ENCODE measurements at regions not wholly inside any gene's neighbourhood (a gene's known extent, or its start where the extent isn't known, plus 50 kb on each side); places are given as distances from the start of the nearest gene placed in this dataset.
"Not testable (repeated sequence)": the region's sequence is repeated elsewhere in the genome, so short reads cannot be mapped to it uniquely, and the experiment has no call there.

DNA sequence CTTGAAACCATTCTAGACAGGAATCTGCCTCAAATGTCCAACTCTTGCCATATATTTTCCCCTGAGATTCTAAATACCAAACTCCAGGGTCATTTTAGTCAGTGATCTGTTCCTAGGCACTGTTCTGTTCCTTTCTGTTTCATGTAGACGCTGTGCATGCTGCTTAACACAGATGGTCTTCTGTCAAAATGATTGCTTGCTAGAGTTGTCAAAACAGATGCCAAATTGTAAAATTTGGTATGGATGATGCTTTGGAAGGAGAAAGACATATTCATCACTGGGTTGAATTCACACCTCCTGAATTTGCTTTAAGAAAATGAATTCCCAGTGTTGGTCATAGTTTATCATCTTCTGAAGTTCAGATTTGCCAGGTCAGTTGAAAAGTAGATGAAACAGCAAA is 425.9 kb downstream of the ETS1 start:
- DNase-seq (ENCODE audit: low spot score) = no peak

DNA sequence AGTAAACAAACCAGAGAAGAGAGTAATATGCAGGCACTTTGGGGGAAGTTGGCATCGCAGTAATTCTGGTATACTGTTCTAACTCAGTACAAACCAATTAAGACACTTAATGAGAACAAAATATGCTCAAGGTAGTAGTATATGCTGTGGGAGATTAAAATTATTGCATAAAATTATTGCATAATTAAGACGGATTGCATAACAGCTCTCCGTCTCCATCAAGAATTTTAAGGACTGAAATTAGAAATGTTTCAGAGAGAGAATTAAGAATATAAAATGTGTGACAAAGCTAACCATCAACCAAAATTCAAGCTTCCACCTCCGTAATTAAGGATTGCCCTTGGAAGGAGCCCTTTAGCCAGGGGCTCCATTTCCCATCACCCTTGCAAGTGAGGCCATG is 428.5 kb downstream of the ETS1 start:
- no peak for DNase-seq (ENCODE audit: low spot score)

DNA sequence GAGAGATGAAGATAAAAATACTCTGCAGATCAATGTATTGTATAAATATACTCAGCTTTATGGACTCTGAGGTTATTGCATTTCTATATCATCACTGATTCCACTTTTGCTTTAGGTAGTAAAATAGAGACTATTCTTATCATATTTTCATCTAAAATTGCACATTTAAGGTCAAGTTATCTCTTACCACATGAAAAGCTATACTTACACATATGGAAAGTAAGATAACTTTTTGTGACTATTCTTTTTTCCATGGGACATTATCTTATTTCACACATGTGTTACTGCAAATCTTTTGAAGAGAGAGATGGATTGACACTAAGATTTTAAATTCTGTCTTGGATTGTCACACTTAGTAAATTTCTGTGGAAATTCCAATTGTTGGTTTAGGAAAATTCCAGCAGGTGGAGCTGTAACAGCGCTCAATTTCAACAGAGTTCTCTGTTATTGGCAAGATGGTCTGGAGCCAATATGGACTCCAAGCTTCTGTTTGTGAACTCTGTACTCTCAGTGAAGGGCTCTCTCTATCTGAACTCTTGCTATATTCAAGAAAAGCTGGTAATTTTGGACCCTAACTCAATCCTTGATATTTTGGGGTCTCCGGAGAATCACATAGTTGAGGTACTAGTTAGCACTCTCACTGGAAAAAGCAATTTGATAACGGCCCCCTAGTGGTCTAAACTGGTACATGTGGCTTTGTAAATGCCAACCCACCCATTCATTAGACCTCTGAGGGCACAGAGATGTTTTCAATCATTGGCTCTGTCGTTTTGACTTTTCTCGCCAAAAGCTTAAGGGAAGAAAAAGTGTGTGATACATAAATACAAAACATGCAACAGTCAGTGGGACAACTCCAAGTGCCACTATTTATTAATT is 429.7 kb downstream of the ETS1 start:
- DNase-seq (ENCODE audit: low spot score) = peak; percentile 54

DNA sequence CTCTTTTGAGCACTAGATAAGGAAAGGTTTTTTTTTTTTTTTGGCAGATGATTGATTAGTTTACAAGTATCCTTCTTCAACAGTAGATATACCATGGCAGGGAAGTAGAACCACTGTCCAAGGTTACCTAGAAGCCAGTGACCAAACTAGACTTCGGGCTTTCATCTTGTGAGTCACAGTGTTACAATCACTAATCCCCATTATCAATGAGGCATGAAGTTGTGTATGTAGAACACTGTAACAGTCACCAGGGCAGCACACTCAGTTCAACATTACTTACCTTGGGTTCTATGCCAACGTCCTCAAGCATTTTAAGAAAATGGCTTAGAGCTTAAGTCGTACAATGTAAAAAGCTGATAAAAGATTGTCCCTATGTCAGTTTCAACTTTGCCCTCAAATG is 430.9 kb downstream of the ETS1 start:
- no peak for DNase-seq (ENCODE audit: low spot score)

DNA sequence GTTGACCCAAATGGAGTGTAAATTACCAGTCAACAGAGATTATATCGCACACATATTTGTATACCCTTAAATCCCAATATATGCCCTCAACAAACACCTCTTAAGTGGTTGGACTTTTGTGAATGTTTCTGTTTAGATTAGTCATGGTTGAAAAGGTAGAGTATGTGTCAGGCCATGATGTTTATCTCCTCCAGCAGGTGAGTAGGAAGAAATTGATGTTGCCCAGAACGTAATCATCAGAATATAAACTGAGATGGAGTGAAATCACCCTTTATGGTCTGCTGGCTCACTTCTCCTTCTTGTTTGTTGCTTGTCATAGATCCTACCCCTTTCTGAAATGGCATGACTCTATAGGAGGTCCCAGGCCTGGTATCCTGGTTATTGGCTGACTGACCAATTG is 431.8 kb downstream of the ETS1 start:
- no peak for DNase-seq (ENCODE audit: low spot score)

DNA sequence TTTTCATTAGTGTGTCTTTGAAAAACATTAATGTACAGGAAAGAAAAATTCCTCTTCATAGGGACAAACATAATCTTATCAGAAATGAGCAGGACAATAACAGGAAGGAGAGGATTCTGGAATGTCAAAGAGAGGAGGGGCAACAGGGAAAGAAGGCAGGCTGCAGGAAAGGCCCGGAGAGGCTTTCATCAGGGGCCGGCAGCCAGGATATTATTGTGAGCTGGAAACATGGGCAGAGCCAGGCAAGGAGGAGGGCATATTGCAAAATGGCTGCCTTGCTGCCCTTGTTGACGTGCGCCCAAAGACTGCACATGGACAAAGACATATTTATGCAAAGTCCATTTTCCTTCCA is 433.7 kb downstream of the ETS1 start:
- DNase-seq (ENCODE audit: low spot score) = no peak

DNA sequence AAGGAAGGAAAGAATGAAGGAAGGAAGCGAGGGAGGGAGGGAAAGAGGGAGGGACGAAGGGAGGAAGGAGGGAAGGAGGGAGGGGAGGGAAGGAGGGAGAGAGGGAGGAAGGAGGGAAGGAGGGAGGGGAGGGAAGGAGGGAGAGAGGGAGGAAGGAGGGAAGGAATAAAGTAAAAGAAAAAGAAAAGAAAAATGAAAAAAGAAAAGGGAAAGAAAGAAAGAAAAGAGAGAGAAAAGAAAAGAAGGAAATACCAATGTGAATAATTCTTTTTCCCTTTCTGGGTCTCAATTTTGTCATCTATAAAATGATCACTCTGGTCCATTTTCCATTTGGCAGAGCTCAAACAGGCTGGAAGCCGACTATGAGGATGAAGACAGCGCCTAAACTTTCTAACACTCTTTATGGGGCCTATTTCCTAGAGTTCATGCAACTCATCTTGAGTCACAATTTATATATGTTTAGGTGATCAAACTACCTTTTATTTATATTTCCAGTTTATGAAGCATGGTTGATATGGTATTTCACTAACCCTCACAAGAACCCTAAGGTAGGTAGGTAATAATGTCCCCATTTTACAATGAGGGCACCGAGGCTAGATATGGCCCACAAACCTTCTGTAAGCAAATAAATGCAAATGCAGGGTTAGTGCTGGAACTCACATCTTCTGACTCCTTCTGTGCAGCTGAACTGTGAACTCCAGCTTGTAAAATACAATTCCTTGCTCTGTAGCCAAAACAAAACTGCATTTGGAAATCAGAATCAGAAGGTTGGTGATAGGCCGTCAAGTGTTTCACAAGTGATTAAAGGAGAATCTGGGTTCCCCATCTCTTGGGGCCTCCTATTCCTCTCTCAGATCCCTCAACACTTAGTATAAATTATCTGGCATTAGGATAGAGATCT is 434.3 kb downstream of the ETS1 start:
- no peak for DNase-seq (ENCODE audit: low spot score)

DNA sequence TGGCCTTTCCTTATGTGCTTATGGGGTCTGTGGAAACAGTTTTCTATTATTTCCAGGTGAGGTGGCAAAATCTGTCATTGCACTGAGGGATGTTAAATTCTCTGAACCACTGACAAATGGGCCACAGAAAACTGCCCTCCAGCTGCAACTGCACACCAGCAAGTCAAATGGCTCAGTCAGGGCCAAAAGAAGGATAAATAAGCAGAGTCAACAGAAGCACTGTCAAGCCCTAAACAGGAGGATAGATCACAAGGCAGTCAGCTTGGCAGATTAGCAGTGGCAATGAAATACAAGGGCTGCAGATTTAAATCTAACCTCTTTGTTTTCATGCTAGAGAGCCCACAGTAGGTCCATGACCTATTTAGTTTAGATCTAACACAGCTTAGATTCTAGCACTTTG is 435.6 kb downstream of the ETS1 start:
- DNase-seq (ENCODE audit: low spot score) = no peak

DNA sequence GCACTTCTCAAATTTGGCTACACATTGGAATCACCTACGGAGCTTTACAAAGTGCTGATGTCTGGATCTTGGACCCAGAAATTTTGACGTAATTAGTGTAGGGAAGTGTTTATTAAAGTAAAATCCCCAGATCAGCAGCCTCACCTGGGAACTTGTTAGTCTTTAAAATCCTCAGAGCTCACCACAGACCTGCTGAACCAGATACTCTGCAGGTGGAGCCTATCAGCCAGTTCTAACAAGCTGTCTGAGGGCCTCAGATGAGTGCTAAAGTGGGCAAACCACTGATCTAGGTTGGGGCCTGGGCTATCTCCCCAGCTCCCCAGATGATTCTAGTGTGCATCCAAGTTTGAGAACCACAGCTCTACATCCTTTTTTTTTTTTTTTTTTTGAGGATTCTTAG is 436.0 kb downstream of the ETS1 start:
- DNase-seq (ENCODE audit: low spot score) = no peak

DNA sequence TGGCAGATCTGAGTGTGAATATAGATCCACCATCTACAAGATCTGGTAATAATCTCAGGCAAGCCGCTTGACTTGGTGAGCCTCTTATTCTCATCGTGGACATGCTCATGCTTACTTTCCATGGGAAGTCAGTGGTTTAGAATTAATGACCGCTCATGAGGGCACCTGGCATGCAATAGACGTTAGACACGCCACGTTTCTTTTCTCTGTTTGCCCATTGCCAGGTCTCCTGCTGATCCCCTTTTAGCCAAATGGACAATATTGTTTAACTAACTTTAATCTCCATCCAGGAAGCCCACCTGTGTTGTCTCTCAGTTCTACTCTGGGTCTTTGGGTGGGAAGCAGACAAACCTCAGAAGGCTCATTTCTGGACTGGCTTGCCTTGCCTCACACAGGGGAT is 439.1 kb downstream of the ETS1 start:
- no peak for DNase-seq (ENCODE audit: low spot score)

DNA sequence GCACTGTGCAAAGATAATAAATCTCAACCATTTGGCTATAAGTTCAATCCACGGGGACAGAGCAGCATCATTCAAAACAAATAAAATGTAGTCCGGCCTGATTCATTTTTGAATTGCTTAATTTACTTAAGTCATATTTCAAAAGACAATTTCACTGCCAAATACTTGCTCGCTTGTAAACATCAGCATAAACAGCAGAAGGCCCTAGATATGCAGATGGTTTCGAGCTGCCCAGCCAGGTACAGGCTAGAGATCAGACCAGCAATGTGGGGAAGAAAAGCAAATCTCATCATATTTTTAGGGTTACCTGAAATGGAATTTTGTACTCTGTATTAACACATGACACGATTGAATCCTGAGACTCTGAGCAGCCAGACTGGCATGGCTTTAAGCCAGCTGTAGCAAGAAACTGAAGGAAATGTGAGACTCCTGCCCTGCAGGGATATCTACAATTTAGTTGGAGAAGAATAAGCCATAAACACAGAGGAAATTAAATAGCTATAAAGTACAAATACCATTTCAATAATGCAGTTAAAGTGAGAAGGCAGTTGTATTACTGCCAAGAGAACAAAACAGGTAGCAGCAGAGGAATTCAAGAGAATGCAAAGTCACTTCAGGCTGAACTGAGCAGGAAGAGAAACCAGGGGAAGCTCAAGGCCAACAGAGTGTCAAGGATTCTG is 440.3 kb downstream of the ETS1 start:
- DNase-seq (ENCODE audit: low spot score) = no peak

DNA sequence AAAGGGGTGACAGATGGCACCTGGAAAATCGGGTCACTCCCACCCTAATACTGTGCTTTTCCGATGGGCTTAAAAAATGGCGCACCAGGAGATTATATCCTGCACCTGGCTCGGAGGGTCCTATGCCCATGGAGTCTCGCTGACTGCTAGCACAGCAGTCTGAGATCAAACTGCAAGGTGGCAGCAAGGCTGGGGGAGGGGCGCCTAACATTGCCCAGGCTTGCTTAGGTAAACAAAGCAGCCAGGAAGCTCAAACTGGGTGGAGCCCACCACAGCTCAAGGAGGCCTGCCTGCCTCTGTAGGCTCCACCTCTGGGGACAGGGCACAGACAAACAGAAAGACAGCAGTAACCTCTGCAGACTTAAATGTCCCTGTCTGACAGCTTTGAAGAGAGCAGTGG is 447.1 kb downstream of the ETS1 start:
- not testable (repeated sequence) for DNase-seq (ENCODE audit: low spot score)

DNA sequence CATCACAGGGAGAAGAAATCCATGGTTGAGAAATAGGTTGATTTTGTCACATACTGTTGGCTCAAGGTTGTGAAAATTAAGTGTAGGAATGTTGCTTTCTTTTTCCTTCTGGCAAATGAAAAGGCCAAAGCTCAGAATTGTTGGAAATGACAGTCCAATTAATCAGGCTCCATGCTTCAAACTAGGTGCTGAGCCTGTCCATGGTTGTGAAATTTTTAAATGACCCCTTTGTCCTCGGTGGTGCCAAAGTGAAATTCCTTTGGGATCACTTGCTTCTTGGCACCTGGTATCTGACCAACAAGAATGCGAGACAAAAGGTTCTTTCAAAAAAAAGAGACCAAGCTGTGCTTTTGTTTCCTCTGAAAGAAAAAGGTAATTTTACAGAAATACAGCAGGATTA is 451.9 kb downstream of the ETS1 start:
- no peak for DNase-seq (ENCODE audit: low spot score)

DNA sequence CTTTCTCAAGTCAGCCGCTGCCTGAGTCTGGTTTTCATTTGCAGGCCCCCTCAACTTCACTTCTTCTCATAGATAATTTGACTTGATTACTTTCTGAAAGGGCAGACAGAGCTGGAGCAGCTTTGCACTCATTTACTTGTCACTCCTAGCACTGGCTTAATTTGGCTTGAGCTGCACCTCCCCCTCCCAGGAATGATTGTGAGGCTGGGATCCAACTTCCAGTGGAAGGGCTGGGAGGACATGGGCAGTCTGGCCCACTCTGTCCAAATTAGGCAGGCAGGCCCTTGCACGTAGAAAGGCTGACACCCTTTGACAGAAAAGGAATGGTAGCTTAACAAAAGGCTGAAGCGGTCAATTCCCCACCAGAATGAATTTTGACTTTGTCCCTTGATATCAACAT is 453.9 kb downstream of the ETS1 start:
- no peak for DNase-seq (ENCODE audit: low spot score)

DNA sequence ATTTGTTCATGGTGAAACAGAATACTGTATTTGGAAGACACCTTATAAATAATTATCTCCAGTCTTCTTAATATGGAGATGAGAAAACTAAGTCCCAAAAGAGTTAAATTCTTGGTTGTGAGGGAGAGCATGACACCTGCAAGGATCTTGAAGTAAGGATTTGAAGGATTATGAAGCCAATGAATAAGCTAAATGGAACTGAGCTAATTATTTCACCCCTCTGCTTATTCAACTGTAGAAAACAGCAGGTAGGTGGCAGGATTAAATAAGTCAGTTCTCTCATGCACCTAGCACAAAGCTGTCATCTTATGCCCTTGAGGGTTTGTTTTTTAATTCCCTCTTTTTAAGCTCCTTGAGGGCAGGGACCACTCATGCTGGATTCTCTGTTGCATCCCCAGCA is 457.3 kb downstream of the ETS1 start:
- no peak for DNase-seq (ENCODE audit: low spot score)

DNA sequence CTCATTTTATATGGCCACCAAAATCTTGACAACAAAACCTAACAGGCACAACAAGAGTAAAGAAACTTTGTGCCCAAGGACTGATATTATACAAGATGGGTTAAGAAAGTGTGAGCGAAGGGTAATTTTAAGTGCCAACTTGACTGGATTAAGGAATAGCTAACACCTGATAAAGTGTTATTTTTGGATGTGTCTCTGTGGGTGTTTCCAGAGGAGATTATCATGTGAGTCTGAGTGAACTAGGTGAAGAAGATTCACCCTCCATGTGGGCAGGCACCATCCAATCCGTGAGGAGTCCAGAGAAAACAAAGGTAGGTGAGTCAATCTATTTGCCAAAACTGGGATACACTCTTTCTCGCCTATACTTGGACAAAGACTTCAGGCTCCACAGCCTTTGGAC is 461.6 kb downstream of the ETS1 start:
- DNase-seq (ENCODE audit: low spot score) = no peak

DNA sequence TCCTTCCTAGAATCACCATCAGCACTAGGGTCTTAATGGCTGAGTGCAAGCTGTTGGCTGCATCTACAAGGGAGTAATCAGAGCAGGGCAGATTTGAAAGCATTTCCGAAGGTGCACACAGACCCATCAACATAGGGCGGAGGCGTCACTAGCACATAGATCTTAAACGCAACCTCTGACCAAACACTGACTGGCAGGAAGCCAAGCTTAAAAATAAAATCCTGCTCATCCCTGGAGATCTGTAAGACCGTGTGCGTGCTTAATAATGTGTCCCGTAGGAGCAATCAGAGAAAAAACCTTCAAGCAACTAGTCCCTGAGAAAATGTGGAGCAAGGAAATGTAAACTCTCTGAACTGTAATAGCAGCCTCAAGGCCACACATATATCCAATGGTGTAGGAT is 470.5 kb downstream of the ETS1 start:
- no peak for DNase-seq (ENCODE audit: low spot score)

DNA sequence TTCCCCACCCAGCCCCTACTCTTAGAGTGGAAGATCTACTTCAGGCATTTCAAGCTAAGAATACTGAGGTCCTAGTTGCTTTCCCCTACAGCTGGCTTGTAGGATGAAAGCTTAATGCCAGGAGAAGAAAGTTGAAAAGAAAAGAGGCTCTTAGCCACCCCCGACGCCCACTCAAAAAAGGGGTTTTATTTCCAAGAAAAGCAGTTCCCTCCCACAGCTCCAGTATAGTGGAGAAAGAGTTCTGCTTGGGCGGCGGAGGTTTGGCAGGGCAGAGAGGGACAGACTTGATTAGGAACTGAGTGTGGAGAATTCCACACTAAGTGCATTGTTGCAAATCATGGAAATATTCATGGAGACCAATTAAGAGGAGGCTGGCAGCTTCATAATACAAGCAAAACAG is 470.9 kb downstream of the ETS1 start:
- no peak for DNase-seq (ENCODE audit: low spot score)

DNA sequence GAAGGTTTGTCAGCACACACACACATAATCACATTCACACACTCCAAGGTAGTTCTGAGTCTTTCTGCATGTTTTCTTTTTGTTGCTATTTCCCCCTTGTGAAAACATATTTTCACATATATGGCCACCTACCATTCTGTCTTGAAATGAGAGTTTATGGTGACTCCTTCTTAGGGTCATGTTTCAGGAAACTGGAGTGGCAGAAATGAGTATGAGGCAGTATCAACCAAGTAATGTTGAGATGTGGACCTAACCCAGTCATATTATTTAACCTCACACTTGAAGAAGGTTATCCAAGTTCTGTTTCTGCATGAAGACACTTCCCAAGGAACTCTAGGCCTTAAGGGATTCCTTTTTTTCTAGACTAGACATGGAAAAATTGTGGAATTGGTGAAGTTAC is 481.4 kb downstream of the ETS1 start:
- DNase-seq (ENCODE audit: low spot score) = no peak

DNA sequence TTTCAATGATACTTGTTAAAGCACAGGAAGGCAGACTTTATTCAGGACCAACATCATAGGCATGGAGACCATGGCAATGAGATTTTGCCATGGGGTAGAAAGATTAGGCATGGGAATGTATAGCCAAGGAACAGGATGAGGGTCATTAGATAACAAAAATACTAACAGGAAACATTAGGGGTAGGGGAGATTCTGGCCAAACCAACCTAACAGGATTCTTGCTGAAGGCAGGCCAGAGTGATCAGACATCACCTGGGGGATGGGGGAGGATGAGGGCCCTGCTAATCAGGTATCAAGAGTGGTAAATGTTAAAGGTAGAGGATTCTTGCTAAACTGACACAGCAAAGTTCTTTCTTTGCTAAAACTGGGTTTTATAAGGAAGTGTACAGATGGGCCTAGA is 481.8 kb downstream of the ETS1 start:
- no peak for DNase-seq (ENCODE audit: low spot score)

DNA sequence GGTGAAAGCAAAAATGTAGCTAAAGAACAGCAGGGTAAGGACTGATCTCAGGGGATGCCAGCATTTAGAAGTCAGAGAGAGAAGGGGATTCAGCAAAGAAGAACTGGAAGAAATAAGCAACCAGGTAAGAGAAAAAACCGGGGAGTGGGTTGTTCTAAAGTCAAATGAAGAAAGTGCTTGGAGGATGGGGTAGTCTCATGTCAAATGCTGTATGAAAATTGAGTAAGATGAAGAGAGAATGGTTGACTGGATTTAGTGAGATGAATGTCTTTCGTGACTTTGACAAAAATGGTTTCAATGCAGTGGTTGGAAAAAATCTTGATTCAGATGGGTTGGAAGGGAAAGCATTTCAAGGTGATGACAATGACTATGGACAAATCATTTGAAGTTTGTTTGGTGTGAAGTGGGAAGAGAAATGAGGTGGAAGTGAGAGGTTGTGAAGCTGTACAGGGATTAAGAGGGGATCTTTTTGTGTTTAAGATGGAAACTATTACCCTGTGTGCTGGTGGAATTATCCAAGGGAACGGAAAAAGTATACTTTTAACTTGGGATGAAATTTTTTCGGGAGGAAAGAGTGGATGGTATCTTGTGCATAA is 484.0 kb downstream of the ETS1 start:
- no peak for DNase-seq (ENCODE audit: low spot score)

DNA sequence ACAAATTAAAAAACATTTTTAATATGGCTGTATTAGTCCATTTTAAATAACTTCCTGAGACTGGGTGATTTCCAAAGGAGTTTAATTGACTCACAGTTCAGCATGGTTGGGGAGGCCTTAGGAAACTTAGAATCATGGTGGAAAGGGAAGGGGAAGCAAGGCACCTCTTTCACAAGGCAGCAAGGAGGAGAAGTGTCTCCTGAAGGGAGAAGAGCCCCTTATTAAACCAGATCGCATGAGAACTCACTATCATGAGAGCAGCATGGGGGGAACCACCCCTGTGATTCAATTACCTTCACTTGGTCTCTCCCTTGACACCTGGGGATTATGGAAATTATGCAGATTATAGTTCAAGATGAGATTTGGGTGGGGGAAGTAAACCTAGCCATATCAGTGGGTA is 488.6 kb downstream of the ETS1 start:
- no peak for DNase-seq (ENCODE audit: low spot score)
